Activated naive CD4-positive, alpha-beta T cell treated with anti-CD3 and anti-CD28 coated beads, Interleukin-2, amount 50 U/mL, for 72 hours (primary cell): ENCODE measurements at regions not wholly inside any gene's neighbourhood (a gene's known extent, or its start where the extent isn't known, plus 50 kb on each side); places are given as distances from the start of the nearest gene placed in this dataset.

Experiments used
- ATAC-seq, 2 donors: fragments of 150-1000 bp; cut with Tn5 transposase; 2 replicates each; pipeline ENCODE4 v1.10.0; 2021; ENCODE audit warnings: mild to moderate bottlenecking in 2 of 2, moderate library complexity in 2 of 2
- DNase-seq, 2 donors: peaks; one replicate each; pipeline ENCODE4 v3.0.0; 2021 to 2022; ENCODE audit warnings: low spot score in 2 of 2
- H3K27ac Mint-ChIP-seq, 2 donors: one replicate each; pipeline ENCODE4 v1.8.0; 2022; ENCODE audit warnings: mild to moderate bottlenecking in 2 of 2, mixed read lengths in 2 of 2
- H3K36me3 Mint-ChIP-seq, 2 donors: one replicate each; pipeline ENCODE4 v1.8.0; 2022; ENCODE audit warnings: mixed read lengths in 2 of 2
- H3K9me3 Mint-ChIP-seq, 2 donors: one replicate each; pipeline ENCODE4 v1.8.0; 2022; ENCODE audit warnings: mixed read lengths in 2 of 2

- ATAC-seq (no peak), DNase-seq (no peak)
- Mint-ChIP-seq H3K27ac (no peak overlapping the region), H3K9me3 (peaks cover 15 to 17% of the 10 kb centered on the region in 2 donors), H3K36me3 (no peaks in the 10 kb centered on the region)
These were observed 674.9 kb downstream of the SEMA5A start for GRCh38 chr5:8870959-8871355.

GRCh38 chr5:8871446-8871845 is 674.4 kb downstream of the SEMA5A start:
- Mint-ChIP-seq H3K27ac (no peak overlapping the region), H3K9me3 (peaks cover 20% of the 10 kb centered on the region in 2 donors), H3K36me3 (no peaks in the 10 kb centered on the region)
- DNase-seq: no peak
- no peak for ATAC-seq

GRCh38 chr5:8875722-8876121 is 670.2 kb downstream of the SEMA5A start:
- H3K9me3 Mint-ChIP-seq: peaks cover 26% of the 10 kb centered on the region in 2 donors
- H3K27ac Mint-ChIP-seq: no peak overlapping the region
- no peak for ATAC-seq
- DNase-seq: no peak
- H3K36me3 Mint-ChIP-seq: no peaks in the 10 kb centered on the region

DNA sequence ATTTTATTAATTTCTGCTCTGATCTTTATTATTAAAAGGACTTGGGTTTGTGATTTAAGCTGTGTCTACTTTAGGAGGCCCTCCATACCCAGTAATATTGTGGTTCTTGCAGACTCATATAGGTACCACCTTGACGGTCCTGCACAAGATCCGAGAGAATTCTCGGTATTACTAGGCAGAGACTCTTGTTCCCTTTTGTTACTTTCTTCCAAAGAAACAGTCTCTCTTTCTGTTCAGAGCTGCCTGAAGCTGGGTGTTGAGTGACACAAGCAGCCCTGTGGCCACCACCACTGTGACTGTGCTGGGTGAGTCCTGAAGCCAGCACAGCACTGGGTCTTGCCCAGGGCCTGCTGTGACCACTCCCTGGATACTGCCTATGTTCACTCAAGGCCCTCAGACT is 666.6 kb downstream of the SEMA5A start:
- H3K27ac Mint-ChIP-seq: no peak overlapping the region
- no peak for ATAC-seq

GRCh38 chr5:8884029-8884428 is 661.8 kb downstream of the SEMA5A start:
- ATAC-seq: no peak
- Mint-ChIP-seq H3K27ac (no peak overlapping the region), H3K36me3 (no peaks in the 10 kb centered on the region)

More for the DNA sequence above, 666.6 kb downstream of the SEMA5A start:
- DNase-seq: no peak
- Mint-ChIP-seq H3K9me3 (peaks cover 14 to 20% of the 10 kb centered on the region in 2 donors), H3K36me3 (no peaks in the 10 kb centered on the region)

DNA sequence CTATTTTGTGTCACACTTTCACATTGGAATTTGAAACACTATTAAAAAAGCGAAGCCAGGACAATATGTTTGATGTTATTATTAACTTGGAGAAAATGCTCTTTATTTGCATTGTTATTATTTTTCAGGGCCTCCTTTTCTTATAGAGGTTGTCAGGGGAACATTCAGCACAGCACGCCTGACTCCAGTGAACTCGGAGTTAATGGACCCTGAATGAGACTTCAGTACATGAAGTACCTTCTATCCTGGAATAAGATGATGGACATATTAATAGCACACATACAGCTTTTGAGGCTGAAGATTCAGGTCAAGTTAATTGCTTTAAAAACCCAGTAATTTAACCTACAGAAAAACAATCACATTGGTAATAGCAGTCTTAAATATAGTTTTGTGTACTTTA is 652.9 kb downstream of the SEMA5A start:
- Mint-ChIP-seq H3K36me3 (no peaks in the 10 kb centered on the region), H3K27ac (no peak overlapping the region), H3K9me3 (peaks cover 0 to 9% of the 10 kb centered on the region in 2 donors)
- DNase-seq (no peak), ATAC-seq (no peak)

More at GRCh38 chr5:8884029-8884428, 661.8 kb downstream of the SEMA5A start:
- DNase-seq: no peak
- H3K9me3 Mint-ChIP-seq: peaks cover 0 to 9% of the 10 kb centered on the region in 2 donors

DNA sequence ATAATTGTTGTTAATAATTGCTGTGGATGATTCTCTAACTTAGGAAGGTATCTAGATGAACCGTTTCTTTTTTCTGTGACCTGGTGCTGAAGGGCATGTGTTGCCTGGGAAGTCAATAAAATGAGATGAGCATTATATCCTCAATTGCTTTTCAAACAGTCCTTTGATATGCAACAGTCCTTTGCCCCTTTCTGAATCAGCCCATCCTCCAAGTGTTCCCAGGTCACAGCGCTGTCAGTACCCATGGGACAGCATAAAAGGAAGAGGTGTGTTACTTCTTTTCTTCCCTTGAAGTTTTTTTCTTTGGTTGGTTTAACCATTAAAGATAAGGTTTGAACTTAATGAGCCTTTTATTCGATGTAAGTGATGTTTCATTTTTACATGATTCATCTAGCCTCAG is 651.8 kb downstream of the SEMA5A start:
- DNase-seq (no peak), ATAC-seq (no peak)
- no peak overlapping the region for H3K27ac Mint-ChIP-seq
- H3K36me3 Mint-ChIP-seq: no peaks in the 10 kb centered on the region
- peaks cover 0 to 9% of the 10 kb centered on the region in 2 donors for H3K9me3 Mint-ChIP-seq

- Mint-ChIP-seq H3K27ac (no peak overlapping the region), H3K36me3 (no peaks in the 10 kb centered on the region), H3K9me3 (peaks cover 0 to 9% of the 10 kb centered on the region in 2 donors)
- no peak for ATAC-seq
- DNase-seq: no peak
These were observed 650.8 kb downstream of the SEMA5A start for GRCh38 chr5:8895062-8895461.

- peaks cover 0 to 9% of the 10 kb centered on the region in 2 donors for H3K9me3 Mint-ChIP-seq
- DNase-seq (no peak), ATAC-seq (no peak)
- no peak overlapping the region for H3K27ac Mint-ChIP-seq
- no peaks in the 10 kb centered on the region for H3K36me3 Mint-ChIP-seq
These were observed 650.3 kb downstream of the SEMA5A start for GRCh38 chr5:8895599-8895998.

GRCh38 chr5:8897316-8897715 is 648.6 kb downstream of the SEMA5A start:
- ATAC-seq: no peak
- peaks cover 0 to under 1% of the 10 kb centered on the region in 2 donors for H3K9me3 Mint-ChIP-seq
- no peak overlapping the region for H3K27ac Mint-ChIP-seq
- no peaks in the 10 kb centered on the region for H3K36me3 Mint-ChIP-seq
- no peak for DNase-seq

- no peak for DNase-seq
- H3K27ac Mint-ChIP-seq: no peak overlapping the region
- H3K36me3 Mint-ChIP-seq: no peaks in the 10 kb centered on the region
- peaks cover 17 to 20% of the 10 kb centered on the region in 2 donors for H3K9me3 Mint-ChIP-seq
- ATAC-seq: no peak
These were observed 640.9 kb downstream of the SEMA5A start for GRCh38 chr5:8905021-8905420.

DNA sequence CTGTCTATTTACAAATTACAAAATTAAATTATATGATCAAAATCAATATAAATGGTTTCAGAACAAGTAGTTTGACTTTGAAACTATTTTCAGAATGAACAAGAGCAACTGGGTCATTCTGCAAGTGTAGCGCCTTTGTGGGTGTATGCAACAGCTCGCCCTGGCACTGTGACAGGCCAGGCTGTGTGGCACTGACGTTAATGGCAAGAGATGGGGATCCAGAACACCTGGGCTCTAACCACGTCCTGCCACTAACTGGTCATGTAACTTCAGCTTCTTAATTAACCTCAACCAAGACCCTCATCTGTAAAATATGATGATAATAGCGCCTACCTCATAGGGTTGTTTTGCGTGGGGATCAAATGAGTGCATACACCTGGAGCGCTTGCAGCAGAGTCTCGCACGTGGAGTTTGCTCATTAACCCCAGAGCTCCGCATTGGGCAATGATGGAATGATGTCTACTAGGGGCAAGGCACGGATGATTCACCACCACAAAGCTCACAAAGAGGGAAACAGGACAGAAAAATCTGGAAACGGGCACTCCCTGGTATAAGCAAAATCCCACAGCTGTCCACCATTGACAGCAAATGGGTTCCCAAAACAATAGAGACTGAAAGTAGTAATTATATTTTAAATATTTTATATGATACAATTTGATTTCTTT is 639.4 kb downstream of the SEMA5A start:
- Mint-ChIP-seq H3K9me3 (peaks cover 17 to 20% of the 10 kb centered on the region in 2 donors), H3K36me3 (no peaks in the 10 kb centered on the region), H3K27ac (no peak overlapping the region)
- DNase-seq: no peak
- no peak for ATAC-seq

DNA sequence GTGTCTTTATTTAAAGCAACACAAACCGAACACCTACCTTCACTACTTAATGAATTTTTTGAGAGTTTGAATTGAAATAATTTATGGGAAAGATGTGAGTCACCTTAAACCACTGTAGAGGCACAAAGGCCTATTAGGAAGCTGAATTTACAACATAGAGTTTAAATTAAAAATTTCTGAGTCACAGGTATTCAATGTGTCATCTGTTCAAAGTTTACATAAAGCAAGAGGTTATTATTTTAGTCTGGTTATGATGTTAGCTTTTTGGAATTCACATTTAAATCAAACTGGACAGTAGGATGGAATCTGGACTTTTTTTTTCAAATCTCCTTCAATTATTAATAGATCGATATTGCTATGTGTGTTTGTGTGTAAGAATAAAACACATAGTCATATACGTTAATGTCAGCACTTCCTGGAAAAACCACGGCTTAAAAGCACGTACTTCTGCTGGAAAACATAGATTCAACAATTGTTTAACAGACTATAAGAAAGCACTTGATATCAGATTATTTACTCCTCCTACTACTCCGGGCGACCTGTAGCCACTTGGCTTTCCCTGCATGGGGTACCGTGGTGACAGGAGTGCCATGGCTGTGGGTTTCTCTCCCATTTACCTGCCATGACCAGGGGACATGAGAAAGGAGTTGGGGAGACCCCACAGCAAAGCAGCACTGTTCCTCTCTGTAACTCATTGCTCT is 638.6 kb downstream of the SEMA5A start:
- no peak for ATAC-seq
- no peak for DNase-seq
- peaks cover 17 to 20% of the 10 kb centered on the region in 2 donors for H3K9me3 Mint-ChIP-seq
- no peaks in the 10 kb centered on the region for H3K36me3 Mint-ChIP-seq
- no peak overlapping the region for H3K27ac Mint-ChIP-seq

DNA sequence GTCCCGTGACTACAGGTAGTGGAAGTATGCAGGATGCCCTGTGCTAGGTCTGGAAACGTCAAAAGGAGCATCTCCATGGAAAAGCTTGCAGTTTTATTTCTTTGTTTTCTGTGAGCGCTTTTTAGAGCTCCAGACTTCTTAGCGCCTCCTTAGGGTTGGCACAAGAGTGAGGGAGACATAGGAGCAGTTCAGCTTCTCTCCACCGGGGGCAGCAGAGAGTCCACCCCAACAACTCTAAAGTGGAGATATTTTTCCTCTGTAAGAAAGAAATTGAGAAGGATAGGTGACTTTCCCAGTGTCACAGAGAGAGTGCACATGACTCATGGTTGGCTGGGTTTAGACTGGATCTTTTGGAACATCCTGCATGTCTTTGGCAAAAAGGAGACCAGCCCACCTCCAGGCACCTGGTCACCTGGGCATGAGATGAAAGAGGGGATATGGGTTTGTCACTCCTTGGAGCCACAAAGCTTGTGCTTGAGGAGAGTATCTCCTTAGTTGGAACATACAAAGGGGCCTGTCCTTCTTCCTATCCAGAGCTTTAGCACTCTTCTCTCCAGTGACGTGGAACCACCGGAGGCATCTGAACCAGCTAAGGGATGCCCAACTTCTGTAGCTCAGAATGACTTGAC is 637.7 kb downstream of the SEMA5A start:
- Mint-ChIP-seq H3K9me3 (peaks cover 17 to 20% of the 10 kb centered on the region in 2 donors), H3K27ac (no peak overlapping the region), H3K36me3 (no peaks in the 10 kb centered on the region)
- DNase-seq (peak in 1 of 2 donors; percentile 22), ATAC-seq (peak in 1 of 2 donors; percentile 48)

DNA sequence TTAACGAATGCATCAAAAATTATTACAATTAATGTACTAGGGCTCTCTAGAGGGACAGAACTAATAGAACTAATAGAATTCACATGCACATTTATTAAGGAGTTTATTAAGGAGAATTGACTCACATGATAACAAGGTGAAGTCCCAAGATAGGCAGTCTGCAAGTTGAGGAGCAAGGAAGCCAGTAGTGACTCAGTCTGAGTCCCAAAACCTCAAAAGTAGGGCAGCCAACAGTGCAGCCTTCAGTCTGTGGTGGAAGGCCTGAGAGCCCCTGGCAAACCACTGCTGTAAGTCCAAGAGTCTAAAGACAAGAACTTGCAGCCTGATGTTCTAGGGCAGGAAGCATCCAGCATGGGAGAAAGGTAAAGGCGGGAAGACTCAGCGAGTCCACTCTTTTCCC is 633.8 kb downstream of the SEMA5A start:
- Mint-ChIP-seq H3K36me3 (no peaks in the 10 kb centered on the region), H3K27ac (no peak overlapping the region), H3K9me3 (peaks cover 11 to 21% of the 10 kb centered on the region in 2 donors)
- DNase-seq: no peak
- no peak for ATAC-seq

- no peak for ATAC-seq
- peaks cover 15 to 24% of the 10 kb centered on the region in 2 donors for H3K9me3 Mint-ChIP-seq
These were observed 632.4 kb downstream of the SEMA5A start for GRCh38 chr5:8913522-8913921.

GRCh38 chr5:8919096-8919495 is 626.8 kb downstream of the SEMA5A start:
- ATAC-seq (no peak), DNase-seq (no peak)
- Mint-ChIP-seq H3K27ac (no peak overlapping the region), H3K36me3 (no peaks in the 10 kb centered on the region), H3K9me3 (peaks cover 6 to 22% of the 10 kb centered on the region in 2 donors)

More at GRCh38 chr5:8913522-8913921, 632.4 kb downstream of the SEMA5A start:
- no peaks in the 10 kb centered on the region for H3K36me3 Mint-ChIP-seq
- no peak overlapping the region for H3K27ac Mint-ChIP-seq
- no peak for DNase-seq
